ENCODE measurements at regions not wholly inside any gene's neighbourhood (a gene's known extent, or its start where the extent isn't known, plus 50 kb on each side); places are given as distances from the start of the nearest gene placed in this dataset.
"Not testable (repeated sequence)": the region's sequence is repeated elsewhere in the genome, so short reads cannot be mapped to it uniquely, and the experiment has no call there.

DNA sequence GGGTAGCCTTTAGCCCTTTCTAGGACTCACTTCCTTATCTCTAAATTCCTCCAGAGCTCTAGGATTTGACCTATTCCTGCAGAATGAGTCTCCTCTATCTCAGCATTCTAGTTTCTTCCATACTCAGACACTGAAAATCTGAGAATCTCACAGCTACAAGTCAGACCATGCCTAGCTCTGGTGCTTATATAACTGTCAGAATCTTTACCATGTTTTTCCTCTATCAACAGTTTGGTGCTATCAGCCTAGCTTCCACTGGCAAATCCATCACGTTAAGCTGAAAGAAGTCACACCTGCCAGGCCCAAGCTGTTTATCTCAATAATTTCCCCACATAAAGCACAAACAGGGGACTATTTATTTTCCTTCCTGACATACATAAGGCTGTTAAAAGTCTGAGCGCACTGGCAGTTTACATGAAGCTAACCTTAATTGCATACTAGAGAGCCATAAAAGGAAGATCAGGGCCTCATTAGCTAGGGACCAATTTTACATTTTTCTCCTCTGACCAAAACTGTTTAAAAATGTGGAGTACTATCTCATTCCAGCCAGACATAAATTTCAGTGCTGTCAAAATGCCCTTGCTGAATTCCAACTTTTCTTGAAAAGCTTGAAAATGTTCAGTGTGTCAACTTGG lies 270.5 kb downstream of the C12orf75 start:
- H3K27ac ChIP-seq, result no peak overlapping the region
- DNase-seq, result no peak
- H3K27me3 ChIP-seq, result no peaks in the 10 kb centered on the region
- intact Hi-C loops (cut with DNase I), result no loop called here
- WGBS, 3 donors, result 9 to 20% (median 14%) methylated on average over 2 of the region's 2 CpGs
- peaks cover 7% of the 10 kb centered on the region for H3K4me1 ChIP-seq (ENCODE audit: insufficient read depth)
- H3K9me3 ChIP-seq, result no peaks in the 10 kb centered on the region
- no peaks in the 10 kb centered on the region for H3K36me3 ChIP-seq
- no peak for TF ChIP-seq EP300 (IDR thresholded peaks at IDR 0.05)
- no peak for TF ChIP-seq POLR2A (IDR thresholded peaks at IDR 0.05)
- TF ChIP-seq CTCF (IDR thresholded peaks at IDR 0.05), result no peak
- H3K4me3 ChIP-seq, result no peak overlapping the region

GRCh38 chr12:105602312-105602711 lies 271.8 kb downstream of the C12orf75 start:
- H3K27ac ChIP-seq; H3K27me3 ChIP-seq; H3K36me3 ChIP-seq; DNase-seq; H3K9me3 ChIP-seq; H3K4me1 ChIP-seq (ENCODE audit: insufficient read depth); H3K4me3 ChIP-seq; intact Hi-C loops (cut with DNase I): not testable (repeated sequence)
- WGBS, 3 donors, result 70 to 72% (median 70%) methylated on average over 5 of the region's 5 CpGs

- H3K27me3 ChIP-seq; H3K4me1 ChIP-seq (ENCODE audit: insufficient read depth); intact Hi-C loops (cut with DNase I); DNase-seq; H3K9me3 ChIP-seq; H3K36me3 ChIP-seq; H3K4me3 ChIP-seq; H3K27ac ChIP-seq: not testable (repeated sequence)
- WGBS, 3 donors, result 73 to 96% (median 89%) methylated on average over 3 of the region's 3 CpGs
Measured at GRCh38 chr12:105604281-105604680, 273.8 kb downstream of the C12orf75 start.

DNA sequence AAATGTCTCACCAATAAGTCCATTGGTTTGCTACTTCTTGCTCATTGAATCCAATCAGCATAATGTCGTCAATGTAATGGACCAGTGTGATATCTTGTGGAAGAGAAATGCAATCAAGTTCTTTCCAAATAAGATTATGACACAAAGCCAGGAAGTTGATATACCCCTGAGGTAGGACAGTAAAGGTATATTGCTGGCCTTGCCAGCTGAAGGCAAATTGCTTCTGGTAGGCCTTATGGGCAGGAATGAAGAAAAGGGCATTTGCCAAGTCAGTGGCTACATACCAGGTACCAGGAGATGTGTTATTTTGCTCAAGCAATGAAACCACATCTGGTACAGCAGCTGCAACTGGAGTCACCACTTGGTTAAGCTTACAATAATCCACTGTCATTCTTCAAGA lies 276.1 kb downstream of the C12orf75 start:
- H3K27me3 ChIP-seq; H3K9me3 ChIP-seq; H3K36me3 ChIP-seq; DNase-seq; H3K4me3 ChIP-seq; H3K27ac ChIP-seq; H3K4me1 ChIP-seq (ENCODE audit: insufficient read depth); intact Hi-C loops (cut with DNase I): not testable (repeated sequence)
- 91 to 100% (median 100%) methylated on average over 1 of the region's 1 CpG for WGBS, 3 donors

DNA sequence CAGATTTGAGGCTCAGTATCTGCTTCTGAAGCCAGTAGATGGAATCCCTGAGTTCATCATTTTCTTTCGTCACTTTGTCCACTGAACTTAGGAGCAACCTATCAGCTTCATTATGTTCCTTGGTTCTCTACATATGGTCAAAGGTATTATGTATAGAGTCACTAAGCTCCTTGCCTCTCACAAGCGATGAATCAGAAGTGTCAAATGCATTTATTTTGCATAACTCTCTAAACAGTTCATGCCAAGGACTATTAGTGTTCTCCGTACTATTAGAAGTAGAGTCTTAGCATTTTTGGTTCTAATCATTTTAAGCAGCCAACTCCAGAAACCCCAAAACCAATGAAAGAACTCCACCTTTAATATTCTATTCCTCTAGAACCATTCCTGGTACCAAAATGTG lies 278.5 kb downstream of the C12orf75 start:
- H3K27me3 ChIP-seq; H3K36me3 ChIP-seq; H3K9me3 ChIP-seq; DNase-seq; intact Hi-C loops (cut with DNase I); H3K27ac ChIP-seq; H3K4me1 ChIP-seq (ENCODE audit: insufficient read depth); H3K4me3 ChIP-seq: not testable (repeated sequence)
- WGBS, 3 donors, result 76 to 93% (median 85%) methylated on average over 3 of the region's 3 CpGs

DNA sequence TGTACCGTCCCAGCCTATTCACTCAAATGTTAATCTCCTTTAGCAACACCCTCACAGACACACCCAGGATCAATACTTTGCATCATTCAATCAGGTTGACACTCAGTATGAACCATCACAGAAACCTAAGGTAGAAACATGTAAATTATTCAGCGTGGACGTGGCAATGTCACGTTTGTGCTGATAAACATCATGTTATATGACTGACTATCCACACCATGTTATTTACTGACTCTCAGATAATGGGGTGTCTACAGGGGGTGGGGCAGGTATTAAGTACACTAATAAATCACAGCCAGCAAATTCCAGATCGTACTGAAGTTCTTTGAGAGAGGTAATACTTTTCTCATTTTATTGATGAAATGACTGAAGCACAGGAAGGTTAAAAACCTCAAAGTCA lies 280.0 kb downstream of the C12orf75 start:
- no peaks in the 10 kb centered on the region for H3K27me3 ChIP-seq
- DNase-seq, result no peak
- no peak overlapping the region for H3K27ac ChIP-seq
- 80 to 90% (median 86%) methylated on average over 5 of the region's 5 CpGs for WGBS, 3 donors
- H3K36me3 ChIP-seq, result no peaks in the 10 kb centered on the region
- TF ChIP-seq EP300 (IDR thresholded peaks at IDR 0.05), result no peak
- no peak for TF ChIP-seq POLR2A (IDR thresholded peaks at IDR 0.05)
- TF ChIP-seq CTCF (IDR thresholded peaks at IDR 0.05), result no peak
- H3K4me3 ChIP-seq, result no peak overlapping the region
- no peaks in the 10 kb centered on the region for H3K9me3 ChIP-seq
- intact Hi-C loops (cut with DNase I), result no loop called here
- H3K4me1 ChIP-seq (ENCODE audit: insufficient read depth), result no peaks in the 10 kb centered on the region

DNA sequence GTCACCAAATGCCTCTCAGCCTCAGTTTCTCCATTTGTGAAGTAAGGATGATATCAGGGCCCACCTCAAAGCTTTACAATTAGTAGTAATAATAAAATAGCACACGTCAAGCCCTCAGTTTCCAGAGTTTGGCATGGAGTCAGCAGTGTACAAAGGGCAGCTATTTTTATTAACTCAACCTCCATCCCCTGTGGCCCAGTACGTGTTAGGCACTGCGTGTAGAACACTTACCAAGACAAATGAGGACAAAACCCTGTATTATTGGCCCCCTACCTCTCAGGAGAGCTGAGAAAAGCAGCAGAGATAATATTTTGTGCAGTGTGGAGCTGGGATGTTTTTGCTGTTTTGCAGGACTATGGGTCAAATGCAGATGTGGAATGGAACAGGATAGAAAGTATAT lies 280.8 kb downstream of the C12orf75 start:
- intact Hi-C loops (cut with DNase I), result no loop called here
- Histone ChIP-seq H3K4me3 (no peak overlapping the region), H3K27me3 (no peaks in the 10 kb centered on the region), H3K27ac (no peak overlapping the region), H3K36me3 (no peaks in the 10 kb centered on the region), H3K4me1 (ENCODE audit: insufficient read depth) (no peaks in the 10 kb centered on the region), H3K9me3 (no peaks in the 10 kb centered on the region)
- no peak for DNase-seq
- 62 to 76% (median 75%) methylated on average over 3 of the region's 3 CpGs for WGBS, 3 donors
- TF ChIP-seq POLR2A (IDR thresholded peaks at IDR 0.05) (no peak), CTCF (IDR thresholded peaks at IDR 0.05) (no peak), EP300 (IDR thresholded peaks at IDR 0.05) (no peak)

All from ovary (tissue), 7 donors.